GM21515 (cell line): ENCODE measurements at regions not wholly inside any gene's neighbourhood (a gene's known extent, or its start where the extent isn't known, plus 50 kb on each side); places are given as distances from the start of the nearest gene placed in this dataset.

Experiments
- ATAC-seq: cut with Tn5 transposase; IDR thresholded peaks from one replicate; pipeline ENCODE4 v1.9.1; 2021; ENCODE audit not compliant: unreplicated experiment

DNA sequence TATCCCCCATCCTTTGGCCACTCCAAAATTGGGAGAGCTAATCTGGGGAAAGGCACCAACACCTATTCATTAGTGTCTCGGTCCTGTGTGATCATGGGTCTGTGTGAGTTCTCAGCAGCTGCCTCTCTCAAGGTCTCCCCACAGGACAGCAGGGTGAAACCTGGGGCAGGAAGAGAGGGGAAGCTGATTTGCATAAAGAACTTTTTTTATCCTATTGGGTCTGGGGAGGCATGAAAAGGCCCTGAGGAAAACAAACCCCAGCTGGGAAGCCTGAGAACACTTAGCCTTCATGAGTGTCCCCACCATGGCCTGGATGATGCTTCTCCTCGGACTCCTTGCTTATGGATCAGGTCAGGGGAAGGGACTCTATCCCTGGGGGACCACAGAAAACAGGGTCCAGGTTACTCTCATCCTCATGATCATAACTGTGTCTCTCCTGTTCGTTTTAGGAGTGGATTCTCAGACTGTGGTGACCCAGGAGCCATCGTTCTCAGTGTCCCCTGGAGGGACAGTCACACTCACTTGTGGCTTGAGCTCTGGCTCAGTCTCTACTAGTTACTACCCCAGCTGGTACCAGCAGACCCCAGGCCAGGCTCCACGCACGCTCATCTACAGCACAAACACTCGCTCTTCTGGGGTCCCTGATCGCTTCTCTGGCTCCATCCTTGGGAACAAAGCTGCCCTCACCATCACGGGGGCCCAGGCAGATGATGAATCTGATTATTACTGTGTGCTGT lies 116.0 kb upstream of the TOP3B start:
- ATAC-seq = peak; percentile 9

DNA sequence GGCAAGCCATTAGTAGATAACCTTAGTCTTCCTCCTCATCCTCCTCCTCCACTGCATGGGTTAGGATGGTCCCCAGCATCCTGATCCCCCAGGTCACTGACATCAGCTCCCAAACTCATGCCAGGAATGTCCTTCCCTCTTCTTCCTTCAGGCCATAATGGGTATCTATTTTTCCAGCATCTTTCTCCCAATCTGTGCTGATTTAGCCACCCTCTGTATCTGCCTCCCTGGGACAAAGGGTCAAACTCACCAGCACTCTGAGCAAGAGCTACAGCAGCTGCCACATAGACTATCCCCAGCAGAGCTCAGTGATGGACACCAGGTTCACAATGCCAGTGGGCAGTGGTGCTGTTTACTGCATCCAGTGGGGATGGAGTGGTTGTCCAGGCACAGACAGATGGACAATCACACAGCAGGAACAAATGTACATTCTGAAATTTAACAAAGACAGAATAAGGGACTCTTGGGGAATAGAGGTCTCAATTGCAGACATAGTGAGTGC lies 115.2 kb upstream of the TOP3B start:
- no peak for ATAC-seq

DNA sequence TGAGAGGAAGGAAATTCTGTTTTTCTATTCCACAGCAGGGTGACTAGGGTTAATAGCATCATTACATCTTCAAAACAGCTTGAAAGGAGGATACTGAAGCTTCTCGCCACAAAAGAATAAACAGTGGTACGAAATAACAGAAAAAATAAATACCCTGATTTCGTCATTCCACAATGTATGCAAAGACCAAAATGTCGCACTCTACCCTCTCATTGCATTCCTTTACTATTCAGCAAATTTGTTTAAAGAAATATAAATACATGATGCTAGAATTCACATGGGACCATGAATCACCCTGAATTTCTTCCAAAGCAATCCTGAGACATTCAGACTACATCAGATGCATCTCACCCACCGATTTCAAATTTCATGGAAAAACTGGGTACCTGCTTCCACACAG lies 112.3 kb upstream of the TOP3B start:
- no peak for ATAC-seq

DNA sequence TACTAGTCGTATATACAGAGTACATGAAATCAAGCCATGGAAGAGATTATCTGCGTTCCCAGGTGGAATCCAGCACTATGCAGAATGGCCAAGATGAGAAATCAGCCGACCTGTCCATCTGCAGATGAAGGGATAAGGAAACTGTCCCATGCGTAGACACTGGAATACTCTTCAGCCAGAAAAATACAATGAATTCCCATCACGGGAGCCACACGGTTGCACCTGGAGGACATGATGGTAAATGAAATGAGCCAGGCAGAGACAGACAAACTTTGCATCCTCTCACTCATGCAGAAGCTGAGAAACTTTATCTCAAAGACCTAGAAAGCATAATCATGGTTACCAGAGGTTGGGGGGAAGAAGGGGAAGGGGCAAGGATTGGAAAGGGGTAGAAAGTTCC lies 111.9 kb upstream of the TOP3B start:
- ATAC-seq = no peak

DNA sequence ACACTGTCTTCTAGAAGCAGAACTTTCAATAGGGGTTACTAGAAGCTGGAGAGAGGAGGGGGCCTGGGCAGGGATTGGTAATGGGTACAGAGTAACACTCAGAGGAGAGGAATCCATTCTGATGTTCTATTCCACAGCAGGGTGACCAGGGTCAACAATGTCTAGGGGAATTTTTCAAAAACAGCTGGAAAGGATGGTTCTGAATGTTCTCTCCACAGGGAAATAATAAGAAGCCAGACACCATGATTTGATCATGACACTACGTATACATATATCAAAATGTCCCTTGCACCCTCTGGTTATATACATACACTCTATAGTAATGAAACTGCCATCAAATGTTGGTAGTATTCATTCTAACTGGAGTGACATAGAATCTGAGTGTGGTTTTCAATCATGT lies 111.2 kb upstream of the TOP3B start:
- no peak for ATAC-seq

DNA sequence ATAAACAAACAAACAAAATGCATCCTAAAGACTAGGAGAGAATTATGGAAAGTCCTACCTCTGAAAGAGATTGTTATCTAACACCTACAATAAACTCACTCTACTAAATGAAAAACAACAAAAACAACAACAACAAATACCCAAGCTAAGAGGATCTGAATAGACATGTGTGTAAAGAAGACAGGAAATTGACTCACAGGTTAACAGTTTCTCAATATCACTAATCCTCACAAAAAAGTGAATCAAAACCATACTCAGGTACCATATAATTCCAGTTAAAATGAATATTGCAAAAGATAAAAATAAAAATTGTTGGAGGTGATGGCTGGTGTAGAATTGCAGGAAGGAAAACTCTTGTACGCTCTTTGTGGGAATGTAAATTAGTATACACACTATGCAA lies 110.4 kb upstream of the TOP3B start:
- no peak for ATAC-seq

DNA sequence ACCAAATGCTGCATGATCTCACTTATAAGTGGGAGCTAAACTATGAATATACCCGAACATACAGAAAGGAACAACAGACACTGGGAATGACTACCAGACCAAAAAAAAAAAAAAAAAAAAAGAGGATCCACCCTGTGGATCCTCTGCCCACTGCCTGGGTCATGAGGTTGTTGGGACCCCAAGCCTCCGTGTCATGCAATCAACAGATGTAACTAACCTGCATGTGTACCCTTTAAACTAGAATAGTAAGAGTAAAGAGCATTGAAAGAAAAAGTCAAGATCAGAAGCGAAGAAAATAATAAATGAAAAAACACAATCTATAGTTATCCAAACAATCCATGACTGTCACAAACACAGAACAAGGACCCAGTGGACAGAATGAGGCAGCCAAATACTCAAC lies 109.5 kb upstream of the TOP3B start:
- ATAC-seq = no peak

DNA sequence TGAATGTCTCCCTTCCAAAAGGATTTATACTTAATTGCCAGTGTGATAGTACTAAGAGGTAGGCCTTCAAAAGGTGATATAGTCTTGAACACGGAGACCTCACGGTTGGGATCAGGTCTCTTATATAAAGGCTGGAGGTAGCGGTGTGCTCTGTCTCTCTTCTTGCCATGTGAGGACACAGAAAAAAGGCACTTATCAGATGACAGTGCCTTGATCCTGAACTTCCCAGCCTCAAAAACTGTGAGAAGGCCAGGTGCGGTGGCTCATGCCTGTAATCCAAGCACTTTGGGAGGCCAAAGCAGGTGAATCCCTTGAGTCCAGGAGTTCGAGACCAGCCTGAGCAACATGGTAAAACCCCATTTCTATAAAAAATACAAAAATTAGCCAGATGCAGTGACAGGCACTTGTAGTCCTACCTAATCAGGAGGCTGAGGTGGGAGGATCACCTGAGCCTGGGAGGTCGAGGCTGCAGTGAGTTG lies 108.9 kb upstream of the TOP3B start:
- ATAC-seq = no peak

DNA sequence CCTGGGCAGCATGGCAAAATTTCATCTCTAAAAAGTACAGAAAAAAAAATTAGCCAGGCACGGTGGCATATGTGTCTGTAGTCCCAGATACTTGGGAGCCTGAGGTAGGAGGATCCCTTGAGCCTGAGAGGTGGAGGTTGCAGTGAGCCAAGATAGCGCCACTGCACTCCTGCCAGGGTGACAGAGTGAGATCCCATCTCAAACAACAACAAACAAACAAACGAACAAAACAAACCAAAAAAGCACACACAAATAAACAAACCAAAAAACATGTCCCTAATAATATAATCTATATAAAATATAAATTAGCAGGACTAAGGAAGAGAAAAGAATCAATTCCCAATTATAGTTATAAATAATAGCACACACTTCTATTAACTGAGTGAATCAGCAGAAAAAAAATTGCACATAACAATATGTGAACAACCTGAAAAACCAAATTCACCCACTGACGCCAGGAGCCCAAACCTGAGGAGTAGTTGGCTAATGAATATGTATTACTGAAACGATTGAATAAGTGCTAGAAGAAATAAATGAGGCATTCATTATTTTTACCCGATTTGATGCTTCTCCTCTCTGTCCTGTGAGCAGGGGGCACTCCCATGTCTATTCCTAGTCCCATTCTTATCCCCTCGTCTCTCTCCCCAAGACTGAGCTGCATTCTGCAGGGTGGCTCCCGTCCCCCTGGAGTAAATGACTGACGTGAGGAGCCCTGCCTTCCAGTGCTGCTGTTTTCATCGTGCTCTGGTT lies 108.2 kb upstream of the TOP3B start:
- no peak for ATAC-seq

DNA sequence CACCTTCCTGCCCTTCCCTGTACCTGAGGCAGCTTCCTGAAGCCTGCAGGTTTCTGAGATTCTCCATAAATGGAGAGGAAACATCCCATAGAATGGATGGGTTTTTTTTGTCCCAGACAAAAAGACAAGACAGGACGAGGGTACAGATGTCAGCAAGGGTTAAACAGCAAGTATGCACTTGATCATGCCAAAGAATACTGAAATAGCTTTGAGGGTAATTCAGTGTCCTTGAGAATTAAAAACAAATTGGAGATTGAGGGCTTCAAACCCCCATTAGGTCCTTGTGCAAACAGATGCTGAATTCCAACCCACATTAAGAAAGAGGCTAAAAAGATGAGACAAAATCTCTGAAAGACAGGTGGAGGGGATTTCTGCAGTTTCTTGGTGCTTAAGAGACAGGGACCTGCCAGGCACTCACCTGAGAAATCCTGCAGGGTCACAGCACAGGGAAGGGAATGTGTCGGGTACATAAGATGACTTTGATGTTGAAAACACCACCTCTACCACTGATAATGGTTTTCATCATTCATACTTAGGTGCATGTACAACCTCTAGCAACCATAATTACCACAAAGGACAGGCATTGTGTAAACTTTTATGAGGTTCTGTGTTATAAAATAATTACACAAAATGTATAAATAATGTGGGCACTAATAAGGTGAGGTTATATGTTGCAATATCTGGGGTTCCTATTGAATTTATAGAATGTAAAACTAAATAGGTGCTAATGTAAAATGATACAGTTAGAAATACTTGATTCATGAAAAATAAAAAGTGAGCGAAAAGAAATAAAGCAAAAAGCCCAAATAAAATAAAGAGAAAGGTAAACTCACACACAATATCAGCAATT lies 107.1 kb upstream of the TOP3B start:
- no peak for ATAC-seq

DNA sequence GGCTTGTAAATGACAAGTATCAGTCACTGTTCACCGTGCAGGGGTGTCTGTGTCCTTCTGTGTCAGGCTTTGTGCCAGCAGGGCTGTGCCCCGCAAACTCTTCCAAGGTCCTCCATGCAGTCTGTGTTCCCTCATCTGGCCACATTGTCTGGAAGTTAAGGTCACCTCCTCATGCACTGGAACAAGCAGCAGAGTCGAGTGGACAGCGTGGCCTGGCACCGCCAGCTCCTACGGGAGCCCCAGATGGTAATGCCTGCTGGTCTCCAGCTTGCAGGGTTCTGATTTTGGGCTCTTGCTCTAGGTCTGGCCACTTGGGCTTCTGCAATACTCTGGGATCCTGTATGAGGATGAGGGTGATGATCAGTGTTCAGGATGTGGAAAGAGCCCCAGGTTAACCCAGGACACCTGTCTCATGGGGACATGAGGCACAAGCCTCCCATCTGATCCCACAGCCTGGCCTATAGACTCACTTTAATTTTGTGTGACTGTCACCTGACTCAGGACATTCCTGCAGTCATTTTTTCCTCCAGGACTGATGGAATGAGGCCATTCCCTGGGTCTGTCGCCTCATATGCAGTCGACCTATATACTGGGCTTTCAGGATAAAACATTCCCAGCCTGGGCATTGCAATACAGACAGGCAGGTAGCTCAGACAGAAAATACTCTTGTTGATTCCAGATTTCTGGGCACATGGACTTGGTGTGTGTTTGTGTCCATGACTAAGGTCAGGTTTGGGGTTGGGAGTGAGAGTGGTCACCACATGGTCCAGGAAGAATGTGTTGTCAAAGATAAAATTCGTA lies 106.3 kb upstream of the TOP3B start:
- ATAC-seq = no peak

DNA sequence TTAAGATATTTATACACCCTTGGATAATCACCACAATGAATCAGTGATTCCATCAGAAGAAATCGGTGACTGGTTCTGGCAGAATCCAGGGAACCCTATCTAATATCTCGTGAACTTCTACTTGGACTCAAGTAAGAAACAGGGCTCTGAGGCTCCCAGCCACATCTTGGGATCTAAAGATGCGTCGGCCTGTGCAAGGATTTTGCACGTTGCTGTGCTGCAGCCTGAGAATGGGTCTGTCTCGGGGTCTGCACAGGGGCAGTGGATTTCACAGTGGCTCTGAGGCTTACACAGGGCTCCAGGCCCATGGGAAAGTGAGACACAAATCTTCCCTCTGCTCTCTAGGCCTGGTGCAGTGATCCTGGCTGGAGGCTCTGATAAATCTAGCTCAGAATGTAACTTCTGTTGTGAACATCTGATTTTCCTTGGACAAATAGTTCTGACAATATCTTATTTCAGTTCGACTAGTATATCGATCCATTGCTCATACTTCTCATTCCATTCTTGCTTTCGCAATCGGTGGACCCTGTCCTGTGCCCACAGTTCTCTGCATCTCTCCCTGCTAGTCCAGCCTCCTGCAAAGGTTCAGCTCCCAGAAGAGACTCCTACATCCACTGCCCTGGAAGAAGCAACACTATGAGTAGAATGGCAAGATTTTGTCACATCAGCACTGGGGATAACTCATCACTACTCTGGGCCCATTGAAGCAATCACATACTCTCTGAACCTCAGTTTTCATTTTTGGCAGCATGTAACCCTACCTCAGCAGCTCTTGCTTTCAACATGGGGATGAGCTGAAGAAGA lies 105.5 kb upstream of the TOP3B start:
- no peak for ATAC-seq

DNA sequence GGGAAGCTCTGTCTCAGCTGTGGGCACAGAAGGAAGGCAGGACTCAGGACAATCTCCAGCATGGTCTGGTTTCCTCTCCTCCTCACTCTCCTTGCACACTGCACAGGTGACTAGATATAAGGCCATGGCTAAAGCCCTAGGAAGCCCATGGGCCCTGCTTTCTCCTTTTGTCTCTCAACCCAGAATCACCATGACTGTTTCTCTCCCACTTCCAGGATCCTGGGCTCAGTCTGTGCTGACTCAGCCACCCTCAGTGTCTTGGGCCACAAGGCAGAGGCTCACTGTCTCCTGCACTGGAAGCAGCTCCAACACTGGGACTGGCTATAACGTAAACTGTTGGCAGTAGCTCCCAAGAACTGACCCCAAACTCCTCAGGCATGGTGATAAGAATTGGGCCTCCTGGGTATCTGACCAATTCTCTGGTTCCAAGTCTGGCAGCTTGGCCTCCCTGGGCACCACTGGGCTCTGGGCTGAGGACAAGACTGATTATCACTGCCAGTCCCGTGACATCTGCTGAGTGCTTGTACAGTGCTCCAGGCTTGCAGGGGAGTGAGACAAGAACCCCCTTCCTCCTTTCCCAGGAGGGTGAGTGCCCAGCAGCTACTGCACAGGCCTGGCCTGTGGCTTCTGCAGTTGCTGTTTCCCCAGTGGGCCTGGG lies 104.0 kb upstream of the TOP3B start:
- no peak for ATAC-seq

DNA sequence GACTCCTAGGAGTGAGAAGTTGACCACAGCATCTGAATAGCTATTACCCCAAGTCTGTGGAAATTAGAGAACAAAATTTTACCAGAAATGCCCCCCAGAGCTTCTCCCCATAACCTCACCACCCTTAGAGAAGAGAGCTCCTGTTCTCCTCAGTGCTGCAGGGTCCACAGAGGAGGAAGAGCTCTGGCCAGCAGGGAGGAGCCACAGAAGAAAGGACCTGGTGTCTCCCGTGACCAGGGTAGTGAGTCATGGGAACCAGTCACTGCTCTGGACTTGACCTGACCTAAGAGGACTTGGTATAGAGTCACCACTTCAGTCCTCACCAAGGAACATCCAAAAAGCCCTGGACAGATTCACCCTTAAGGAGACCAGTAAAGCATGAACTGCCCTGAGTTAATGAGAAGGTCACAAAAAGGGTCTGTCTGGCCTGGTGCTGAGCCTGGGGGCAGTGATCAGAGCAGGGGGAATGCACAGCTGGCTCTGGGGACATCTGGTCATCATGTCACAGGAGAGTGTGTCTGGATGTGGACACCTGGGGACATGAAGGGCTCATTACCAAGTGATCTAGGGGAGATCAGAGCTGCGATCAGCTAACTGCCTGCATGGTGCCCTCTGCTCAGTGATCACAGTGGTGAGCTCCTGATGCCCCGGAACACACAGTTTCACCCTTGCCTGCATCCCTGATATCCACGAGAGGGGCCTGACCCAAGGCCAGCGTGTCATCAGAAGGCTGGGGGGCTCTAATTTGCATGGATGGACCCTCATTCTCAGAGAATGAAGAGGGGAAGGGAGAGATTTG lies 103.3 kb upstream of the TOP3B start:
- ATAC-seq = no peak

DNA sequence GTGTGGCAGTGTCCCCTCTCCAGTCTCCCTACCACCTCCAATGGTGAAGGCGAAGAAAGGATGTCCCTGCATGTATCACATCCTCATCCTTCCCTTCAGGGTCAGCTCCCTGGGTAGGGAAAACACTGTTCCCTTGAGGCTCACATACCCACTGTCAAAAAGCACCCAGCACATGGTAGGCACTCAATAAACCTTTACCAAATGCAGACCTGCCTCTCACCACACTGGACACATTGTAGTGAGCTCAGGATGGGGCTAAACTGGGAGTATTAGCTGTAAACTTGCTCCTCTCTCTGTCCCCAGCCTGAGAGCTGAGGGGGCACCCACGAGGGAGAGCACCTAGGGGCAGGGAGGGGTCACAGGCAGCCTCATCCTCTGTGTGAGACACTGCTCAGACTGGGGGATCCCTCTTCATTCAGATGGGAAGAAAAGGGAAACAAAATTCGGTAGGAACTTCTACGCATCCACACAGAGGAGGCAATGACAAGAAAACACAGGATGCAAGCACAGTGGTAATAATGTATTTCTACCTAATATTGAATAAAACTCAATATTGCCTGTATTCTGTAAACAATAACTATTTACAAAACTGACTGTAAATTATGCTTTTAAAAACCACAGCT lies 101.6 kb upstream of the TOP3B start:
- no peak for ATAC-seq

DNA sequence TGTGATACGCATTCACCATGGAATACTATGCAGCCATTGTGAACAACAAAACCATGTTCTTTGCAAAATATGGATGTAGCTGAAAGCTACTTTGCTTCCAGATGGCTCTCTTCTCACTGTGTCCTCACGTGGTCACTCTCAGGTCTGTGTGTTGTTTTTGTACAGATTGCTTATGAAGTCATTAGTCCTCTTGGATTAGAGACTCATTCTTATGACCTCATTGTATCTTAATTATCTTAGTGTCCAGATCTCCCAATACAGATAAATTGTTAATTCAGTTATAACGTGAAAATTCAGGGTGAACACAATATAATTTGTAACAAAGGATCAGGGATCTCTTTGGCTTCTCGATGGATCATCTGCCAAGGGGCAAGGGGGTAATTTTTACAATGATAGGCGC lies 100.4 kb upstream of the TOP3B start:
- no peak for ATAC-seq

DNA sequence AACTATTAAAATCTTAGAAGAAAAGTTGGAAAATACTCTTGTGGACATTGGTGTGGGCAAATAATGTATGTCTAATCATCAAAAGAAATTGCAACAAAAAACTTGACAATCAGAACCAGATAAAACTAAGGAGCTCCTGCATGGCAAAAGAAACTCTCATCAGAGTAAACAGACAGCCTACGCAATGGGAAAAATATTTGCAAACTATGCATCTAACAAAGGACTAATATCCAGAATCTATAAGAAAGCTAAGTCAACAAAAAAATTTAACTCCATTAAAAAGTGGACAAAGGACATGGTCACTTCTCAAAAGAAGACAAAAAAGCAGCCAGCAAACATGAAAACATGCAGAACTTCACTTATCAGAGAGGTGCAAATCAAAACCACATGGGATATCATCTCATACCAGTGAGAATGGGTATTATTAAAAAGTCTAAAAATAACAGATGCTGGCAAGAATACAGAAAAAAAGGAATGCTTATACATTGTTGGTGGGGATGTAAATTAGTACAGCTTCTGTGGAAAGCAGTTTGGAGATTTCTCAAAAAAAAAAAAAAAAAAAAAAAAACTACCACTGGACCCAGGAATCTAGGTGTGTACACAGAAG lies 99.7 kb upstream of the TOP3B start:
- no peak for ATAC-seq

DNA sequence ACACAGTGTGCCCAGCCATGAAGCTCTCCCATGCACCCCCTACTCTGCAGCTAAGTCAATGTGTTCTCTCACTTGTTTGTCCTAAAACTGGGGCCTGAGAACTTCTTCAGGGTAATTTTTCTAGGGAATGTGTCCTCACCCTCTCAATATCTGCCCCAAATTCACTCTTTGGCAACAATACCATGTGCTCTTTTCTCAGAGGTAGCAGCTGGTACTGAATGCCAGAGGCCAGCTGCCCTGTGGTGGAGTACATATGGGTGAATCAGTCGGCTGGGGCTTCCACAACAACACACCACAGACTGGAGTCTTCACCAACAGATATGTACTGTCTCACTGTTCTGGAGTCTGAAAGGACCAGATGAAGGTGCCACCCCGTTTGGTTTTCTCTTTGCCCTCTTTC lies 97.7 kb upstream of the TOP3B start:
- ATAC-seq = no peak
